Astrocyte of the spinal cord (primary cell): ENCODE measurements at regions not wholly inside any gene's neighbourhood (a gene's known extent, or its start where the extent isn't known, plus 50 kb on each side); places are given as distances from the start of the nearest gene placed in this dataset.

Experiments used
- DNase-seq: peaks from one replicate; pipeline ENCODE4 v3.0.0; 2011; ENCODE audit warnings: low read depth, low spot score
- H3K4me3 ChIP-seq: 2 replicates; pipeline ENCODE4 v1.5.1; 2011; ENCODE audit warnings: low read depth, mild to moderate bottlenecking, low read length, moderate library complexity
- CTCF ChIP-seq: IDR thresholded peaks from 2 replicates; pipeline ENCODE4 v1.5.1; 2012; ENCODE audit warnings: low read depth, mild to moderate bottlenecking, low read length, inconsistent platforms
- in situ Hi-C: cut with HindIII; loops from 2 replicates; pipeline ENCODE4 v1.10.0; 2017; ENCODE audit warnings: low sequenced_read_pairs

GRCh38 chr9:89837162-89837933, 232.5 kb downstream of the GADD45G start:
- TF ChIP-seq CTCF, result no peak
- in situ Hi-C loops, result no loop called here
- DNase-seq, result no peak
- H3K4me3 ChIP-seq, result no peak overlapping the region

GRCh38 chr9:89837934-89838310, 233.1 kb downstream of the GADD45G start:
- no peak overlapping the region for H3K4me3 ChIP-seq
- no peak for DNase-seq
- no peak for TF ChIP-seq CTCF
- in situ Hi-C loops, result no loop called here

- H3K4me3 ChIP-seq, result no peak overlapping the region
- no peak for DNase-seq
- in situ Hi-C loops, result no loop called here
- TF ChIP-seq CTCF, result no peak
These were observed 233.8 kb downstream of the GADD45G start for GRCh38 chr9:89838621-89839020.

GRCh38 chr9:89839449-89839848, 234.6 kb downstream of the GADD45G start:
- no peak for DNase-seq
- TF ChIP-seq CTCF, result no peak
- no peak overlapping the region for H3K4me3 ChIP-seq
- in situ Hi-C loops, result no loop called here

- no peak overlapping the region for H3K4me3 ChIP-seq
- DNase-seq, result no peak
- in situ Hi-C loops, result no loop called here
- TF ChIP-seq CTCF, result no peak
These were observed 235.1 kb downstream of the GADD45G start for GRCh38 chr9:89839952-89840351.

GRCh38 chr9:89841456-89841855, 236.6 kb downstream of the GADD45G start:
- no peak for DNase-seq
- no peak for TF ChIP-seq CTCF
- in situ Hi-C loops, result no loop called here
- H3K4me3 ChIP-seq, result no peak overlapping the region

GRCh38 chr9:89842267-89842768, 237.5 kb downstream of the GADD45G start:
- in situ Hi-C loops, result no loop called here
- TF ChIP-seq CTCF, result no peak
- DNase-seq, result no peak
- no peak overlapping the region for H3K4me3 ChIP-seq
